ENCODE measurements at regions not wholly inside any gene's neighbourhood (a gene's known extent, or its start where the extent isn't known, plus 50 kb on each side); places are given as distances from the start of the nearest gene placed in this dataset.

DNA sequence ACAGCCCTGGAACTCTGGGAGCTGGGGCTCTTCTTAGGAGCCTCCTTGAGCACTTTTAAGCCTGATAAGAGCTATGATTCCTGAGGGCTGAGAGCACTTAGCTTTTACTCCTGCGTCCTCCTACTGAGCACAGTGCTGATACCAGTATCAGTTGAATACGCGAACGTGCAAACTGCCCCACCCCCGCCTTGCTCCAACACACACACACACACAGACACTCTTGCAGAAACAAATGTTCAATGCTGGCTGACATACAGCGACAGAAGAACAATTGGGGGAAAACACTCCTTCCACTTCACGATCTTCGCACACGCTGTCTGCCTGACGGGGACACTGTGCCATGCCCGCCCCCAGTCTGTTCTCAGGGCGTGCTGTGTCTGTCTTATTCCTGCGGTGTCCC lies 57.2 kb upstream of the DLK1 start:
- Histone ChIP-seq H3K27me3 (peaks cover 0 to 71% (median 8%) of the 10 kb centered on the region in 3 donors), H3K4me3 (no peak overlapping the region), H3K4me1 (peaks cover 9 to 48% (median 39%) of the 10 kb centered on the region in 4 donors), H3K9me3 (no peaks in the 10 kb centered on the region), H3K27ac (no peak overlapping the region), H3K36me3 (no peaks in the 10 kb centered on the region)
- DNase-seq, result peak in 1 of 2 donors; percentile 69
- no peak for TF ChIP-seq CTCF (IDR thresholded peaks at IDR 0.05)
- no peak for TF ChIP-seq POLR2AphosphoS5 (IDR thresholded peaks at IDR 0.05)
- no peak for TF ChIP-seq EP300 (IDR thresholded peaks at IDR 0.05)
- no peak for TF ChIP-seq POLR2A (IDR thresholded peaks at IDR 0.05)
- WGBS, 5 donors, result 14 to 47% (median 27%) methylated on average over 13 of the region's 13 CpGs
- intact Hi-C loops (cut with DNase I; ENCODE audit: low total_unique reads), result no loop called here

DNA sequence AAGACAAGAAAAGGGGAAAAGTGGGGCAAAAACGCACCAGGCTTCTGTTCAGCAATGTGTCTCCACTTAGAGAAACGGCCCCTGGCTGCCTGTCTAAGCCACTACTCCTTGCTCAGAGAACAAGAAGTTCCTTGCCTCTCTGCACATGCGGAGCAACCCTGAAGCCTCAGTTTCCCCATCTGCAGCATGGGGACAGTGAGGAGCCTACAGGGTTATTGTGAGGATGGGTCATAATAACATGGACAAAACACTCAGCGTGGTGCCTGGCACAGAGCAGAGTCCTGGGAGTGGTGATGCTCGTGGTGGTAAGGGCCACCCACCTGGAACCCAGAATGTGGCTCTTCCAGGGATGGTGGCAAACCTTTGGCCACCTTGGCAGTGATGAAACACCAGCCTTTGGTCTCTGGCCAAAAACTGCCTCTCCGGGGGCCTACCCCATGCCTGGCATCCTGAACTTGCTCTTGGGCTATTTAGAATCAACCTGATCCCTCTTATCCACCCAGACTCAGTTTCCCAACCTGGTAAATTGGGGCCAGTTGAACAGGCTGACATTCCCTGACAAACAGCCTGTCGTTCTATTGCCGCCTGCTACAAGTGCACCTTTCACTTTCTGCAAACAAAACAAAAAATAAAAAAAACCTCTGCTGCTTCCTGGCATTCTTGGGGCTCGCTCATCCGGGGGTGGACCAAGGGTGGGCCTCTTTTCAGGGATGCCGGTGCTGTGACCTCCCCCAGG lies 56.5 kb upstream of the DLK1 start:
- Histone ChIP-seq H3K4me1 (peaks cover 9 to 42% (median 38%) of the 10 kb centered on the region in 4 donors), H3K4me3 (peak overlapping the region in 1 of 4 donors; percentile 31), H3K27ac (no peak overlapping the region), H3K9me3 (no peaks in the 10 kb centered on the region), H3K36me3 (no peaks in the 10 kb centered on the region), H3K27me3 (peaks cover 0 to 70% (median 4%) of the 10 kb centered on the region in 3 donors)
- TF ChIP-seq POLR2AphosphoS5 (IDR thresholded peaks at IDR 0.05) (no peak), CTCF (IDR thresholded peaks at IDR 0.05) (no peak), POLR2A (IDR thresholded peaks at IDR 0.05) (no peak), EP300 (IDR thresholded peaks at IDR 0.05) (no peak)
- intact Hi-C loops (cut with DNase I; ENCODE audit: low total_unique reads), result no loop called here
- WGBS, 5 donors, result 23 to 49% (median 31%) methylated on average over 11 of the region's 11 CpGs
- DNase-seq, result no peak

- Histone ChIP-seq H3K27ac (no peak overlapping the region), H3K27me3 (peaks cover 0 to 65% (median 0%) of the 10 kb centered on the region in 3 donors), H3K4me3 (peak overlapping the region in 1 of 4 donors; percentile 31), H3K9me3 (no peaks in the 10 kb centered on the region), H3K4me1 (peaks cover 9 to 39% (median 36%) of the 10 kb centered on the region in 4 donors), H3K36me3 (no peaks in the 10 kb centered on the region)
- TF ChIP-seq POLR2A (IDR thresholded peaks at IDR 0.05) (no peak), CTCF (IDR thresholded peaks at IDR 0.05) (no peak), EP300 (IDR thresholded peaks at IDR 0.05) (no peak), POLR2AphosphoS5 (IDR thresholded peaks at IDR 0.05) (no peak)
- DNase-seq, result no peak
- WGBS, 5 donors, result 28 to 54% (median 33%) methylated on average over 7 of the region's 7 CpGs
- intact Hi-C loops (cut with DNase I; ENCODE audit: low total_unique reads), result no loop called here
These were observed 56.0 kb upstream of the DLK1 start for GRCh38 chr14:100670753-100671049.

GRCh38 chr14:100671386-100671901 lies 55.2 kb upstream of the DLK1 start:
- TF ChIP-seq POLR2AphosphoS5 (IDR thresholded peaks at IDR 0.05), result no peak
- no peak for TF ChIP-seq CTCF (IDR thresholded peaks at IDR 0.05)
- TF ChIP-seq EP300 (IDR thresholded peaks at IDR 0.05), result no peak
- TF ChIP-seq POLR2A (IDR thresholded peaks at IDR 0.05), result no peak
- no peak for DNase-seq
- Histone ChIP-seq H3K4me1 (peaks cover 16 to 45% (median 40%) of the 10 kb centered on the region in 4 donors), H3K9me3 (no peaks in the 10 kb centered on the region), H3K27me3 (peaks cover 0 to 58% (median 0%) of the 10 kb centered on the region in 3 donors), H3K27ac (no peak overlapping the region), H3K36me3 (no peaks in the 10 kb centered on the region), H3K4me3 (no peak overlapping the region)
- intact Hi-C loops (cut with DNase I; ENCODE audit: low total_unique reads), result no loop called here
- WGBS, 5 donors, result 71 to 87% (median 78%) methylated on average over 6 of the region's 6 CpGs

Data from stomach (tissue), 8 donors.